HK-2 (cell line): ENCODE measurements at regions not wholly inside any gene's neighbourhood (a gene's known extent, or its start where the extent isn't known, plus 50 kb on each side); places are given as distances from the start of the nearest gene placed in this dataset.

Experiments
- DNase-seq: peaks from one replicate; pipeline ENCODE4 v3.0.0-alpha.2; 2018; ENCODE audit not compliant: unreplicated experiment

DNA sequence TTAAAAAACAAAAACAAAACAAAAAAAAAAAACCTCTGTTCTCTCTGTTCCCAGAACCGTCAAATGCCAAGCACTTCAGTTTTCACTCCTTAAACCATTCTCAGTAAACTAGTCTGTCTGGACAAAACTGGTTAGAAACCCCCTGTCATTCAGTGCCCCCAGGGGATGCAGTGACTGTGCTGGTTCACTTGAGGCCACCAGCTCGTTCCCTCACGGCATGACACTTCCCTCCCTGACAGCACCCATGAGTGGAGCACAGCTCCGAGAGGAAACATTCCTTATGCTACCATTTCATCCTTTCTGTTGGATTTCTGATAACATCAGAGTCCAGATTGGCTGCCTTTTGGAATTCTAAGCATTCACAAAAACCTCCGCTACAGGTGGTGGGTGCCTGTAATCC, 244.0 kb upstream of the TPM1 start:
- no peak for DNase-seq

- DNase-seq, result no peak
Observed at GRCh38 chr15:62799037-62799436, 243.5 kb upstream of the TPM1 start.

- DNase-seq, result no peak
Observed at GRCh38 chr15:62799919-62800318, 242.6 kb upstream of the TPM1 start.

DNA sequence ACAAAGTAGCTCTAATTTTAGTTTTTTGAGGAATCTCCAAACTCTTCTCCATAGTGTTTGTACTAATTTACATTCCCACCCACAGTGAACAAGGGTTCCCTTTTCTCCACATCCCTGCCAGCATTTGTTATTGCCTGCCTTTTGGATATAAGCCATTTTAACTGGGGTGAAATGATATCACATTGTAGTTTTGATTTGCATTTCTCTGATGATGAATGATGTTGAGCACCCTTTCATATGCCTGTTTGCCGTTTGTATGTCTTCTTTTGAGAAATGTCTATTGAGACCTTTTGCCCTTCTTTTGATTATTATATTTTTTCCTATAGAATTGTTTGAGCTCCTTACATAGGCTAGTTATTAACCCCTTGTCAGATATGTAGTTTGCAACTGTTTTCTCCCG, 239.9 kb upstream of the TPM1 start:
- no peak for DNase-seq

DNA sequence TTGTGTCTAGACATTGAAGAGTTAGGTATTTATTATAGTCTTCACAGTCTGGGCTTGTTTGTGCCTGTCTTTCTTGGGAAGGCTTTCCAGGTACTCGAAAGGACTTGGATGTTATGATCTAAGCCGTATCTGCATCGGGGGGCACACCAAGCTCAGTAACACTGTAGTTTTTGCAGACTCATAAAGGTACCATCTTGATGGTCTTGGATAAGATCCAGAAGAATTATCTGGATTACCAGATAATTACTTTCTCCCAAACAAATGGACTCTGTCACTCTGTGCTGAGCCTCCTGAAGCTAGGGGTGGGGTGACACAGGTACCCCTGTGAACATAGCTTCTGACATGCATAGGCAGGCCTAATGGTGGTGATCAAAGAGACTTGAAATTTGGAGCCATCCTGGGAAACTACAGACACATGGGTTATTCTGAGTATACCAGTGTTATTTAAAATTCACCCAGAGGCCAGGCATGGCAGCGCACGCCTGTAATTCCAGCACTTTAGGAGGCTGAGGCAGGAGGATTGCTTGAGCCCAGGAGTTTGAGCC, 238.6 kb upstream of the TPM1 start:
- no peak for DNase-seq

GRCh38 chr15:62805502-62805901, 237.0 kb upstream of the TPM1 start:
- DNase-seq, result no peak

DNA sequence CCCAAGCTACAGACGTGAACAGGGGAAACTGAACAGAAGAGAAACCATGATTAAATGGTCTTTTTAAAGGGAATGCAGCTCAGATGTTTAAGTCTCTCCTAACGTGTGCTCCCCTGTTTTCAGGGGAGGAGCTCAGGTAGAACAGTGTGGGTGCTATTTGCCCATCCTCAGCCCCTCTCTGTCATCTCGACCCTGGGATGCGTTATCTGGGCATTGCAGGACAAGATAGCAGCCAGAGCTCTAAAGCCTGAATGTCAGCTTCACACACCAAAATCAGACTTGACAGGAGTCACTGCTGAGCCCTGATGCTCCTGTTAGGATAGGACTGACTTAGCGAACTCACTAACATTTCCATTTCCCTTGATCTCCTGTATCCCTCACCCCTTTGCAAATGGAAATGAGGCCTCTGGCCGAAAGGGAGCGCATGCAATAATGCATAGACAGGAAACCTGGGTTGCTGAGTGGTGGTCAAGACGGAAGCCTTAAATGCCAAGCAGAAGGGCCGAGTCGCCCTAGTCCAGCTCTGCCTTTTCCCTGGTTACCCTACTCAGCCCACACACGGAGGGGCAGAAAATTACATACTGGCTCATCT, 234.9 kb upstream of the TPM1 start:
- DNase-seq, result no peak

- no peak for DNase-seq
Observed at GRCh38 chr15:62809115-62809967, 233.2 kb upstream of the TPM1 start.

DNA sequence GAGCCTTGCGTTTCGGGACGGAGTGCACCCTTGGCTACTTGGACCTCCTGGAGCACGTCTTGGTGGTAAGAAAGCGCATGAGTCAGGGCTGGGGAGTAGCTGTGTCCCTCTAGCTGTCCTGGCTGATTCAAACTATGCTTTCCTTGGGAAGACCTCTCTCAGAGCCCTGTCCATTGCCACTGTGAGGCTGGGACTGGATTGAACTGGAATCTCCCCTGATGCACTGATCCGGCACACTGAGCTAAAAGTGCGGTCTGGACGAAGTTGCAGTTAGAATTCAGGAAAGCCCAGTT, 232.6 kb upstream of the TPM1 start:
- no peak for DNase-seq

DNA sequence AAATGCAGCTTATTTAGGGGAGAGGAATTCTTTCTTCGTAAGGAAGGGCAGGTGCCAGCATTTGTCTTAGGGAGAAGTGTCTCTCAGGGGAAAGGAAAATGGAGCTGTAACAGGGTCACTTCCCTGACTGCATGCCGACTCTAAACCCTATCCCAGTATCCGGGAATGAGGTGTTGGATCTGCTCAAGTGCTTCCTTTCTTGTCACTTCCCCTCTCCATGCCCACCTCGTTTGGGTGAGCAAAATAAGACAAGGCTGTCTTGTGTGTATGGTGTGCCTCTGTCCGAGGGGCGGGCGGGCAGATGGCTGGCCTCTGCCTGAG, 230.1 kb upstream of the TPM1 start:
- no peak for DNase-seq

- DNase-seq, result no peak
Observed at GRCh38 chr15:62816342-62817069, 226.0 kb upstream of the TPM1 start.

GRCh38 chr15:62818691-62819090, 223.9 kb upstream of the TPM1 start:
- no peak for DNase-seq

DNA sequence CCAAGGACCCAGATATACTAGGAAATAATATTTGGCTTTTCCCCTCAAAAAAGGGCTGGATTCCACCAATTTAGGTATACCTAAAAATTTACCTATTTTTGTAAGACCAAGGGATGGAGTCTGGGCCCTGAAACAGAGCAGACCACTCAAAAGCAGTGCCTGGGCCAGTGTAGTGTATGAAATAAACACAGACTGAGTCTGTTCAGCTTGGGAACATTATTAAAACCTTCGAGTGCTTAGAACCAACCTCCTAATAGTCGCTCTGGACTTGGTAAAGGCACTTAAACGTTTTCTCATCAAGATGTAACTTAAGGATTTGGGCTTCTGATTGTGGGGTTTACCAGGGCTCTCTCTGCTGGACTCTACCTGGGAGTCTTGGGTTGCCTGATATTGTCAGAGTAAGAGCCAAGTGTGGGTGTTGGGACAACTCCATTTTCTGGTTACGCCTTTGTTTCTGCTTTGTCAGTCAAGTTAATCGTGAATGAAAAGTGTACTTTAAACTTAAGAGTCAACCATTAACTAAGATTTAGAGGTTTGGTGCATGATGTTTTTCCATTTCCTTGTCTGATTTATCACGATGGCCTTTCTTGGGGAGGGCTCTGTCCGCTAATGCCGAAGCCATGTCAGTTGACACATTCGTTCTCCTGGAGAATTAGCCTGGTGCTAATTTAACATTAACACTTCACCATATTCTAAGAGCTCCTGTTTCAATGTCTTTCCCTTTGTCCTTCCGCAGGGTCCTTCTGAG, 221.0 kb upstream of the TPM1 start:
- peak; percentile 37 for DNase-seq

DNA sequence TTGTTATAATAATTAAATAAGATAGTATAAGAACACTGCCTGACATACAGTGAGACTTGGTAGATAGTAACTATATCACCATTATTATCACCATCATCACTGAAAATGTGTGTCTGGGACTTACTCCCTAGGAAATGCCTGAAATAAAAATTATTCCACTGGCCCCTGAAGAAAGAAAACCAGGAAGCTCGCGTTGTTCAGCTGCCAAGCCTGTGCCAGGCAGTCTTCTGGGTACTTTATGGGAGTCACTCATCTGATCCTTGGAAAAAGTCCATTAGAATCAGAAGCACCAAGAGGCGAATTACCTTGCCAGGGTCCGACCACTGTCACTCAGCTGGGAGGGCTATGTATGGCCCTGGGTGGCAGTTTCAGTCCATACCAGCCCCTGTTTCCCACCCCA, 220.3 kb upstream of the TPM1 start:
- no peak for DNase-seq

DNA sequence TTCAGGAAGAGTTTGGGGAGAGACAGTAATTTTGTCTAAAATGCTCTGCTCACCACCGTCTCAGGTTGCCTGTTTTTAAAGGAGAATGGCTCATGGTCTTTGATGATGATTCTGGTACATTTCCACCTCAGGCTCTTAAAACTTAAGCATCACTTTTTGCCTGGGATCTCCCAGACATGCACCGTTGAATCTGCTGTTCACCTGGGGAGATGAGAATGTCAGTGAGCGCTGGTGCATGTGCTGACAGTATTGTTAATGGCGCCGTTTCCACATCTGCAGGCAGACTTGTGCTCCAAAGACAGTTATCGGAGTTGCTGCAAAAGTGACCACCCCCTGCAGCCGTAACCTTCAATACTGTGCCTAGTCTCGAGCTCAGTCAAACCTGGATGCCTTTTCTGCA, 219.0 kb upstream of the TPM1 start:
- no peak for DNase-seq

GRCh38 chr15:62824111-62825015, 218.2 kb upstream of the TPM1 start:
- DNase-seq, result no peak

DNA sequence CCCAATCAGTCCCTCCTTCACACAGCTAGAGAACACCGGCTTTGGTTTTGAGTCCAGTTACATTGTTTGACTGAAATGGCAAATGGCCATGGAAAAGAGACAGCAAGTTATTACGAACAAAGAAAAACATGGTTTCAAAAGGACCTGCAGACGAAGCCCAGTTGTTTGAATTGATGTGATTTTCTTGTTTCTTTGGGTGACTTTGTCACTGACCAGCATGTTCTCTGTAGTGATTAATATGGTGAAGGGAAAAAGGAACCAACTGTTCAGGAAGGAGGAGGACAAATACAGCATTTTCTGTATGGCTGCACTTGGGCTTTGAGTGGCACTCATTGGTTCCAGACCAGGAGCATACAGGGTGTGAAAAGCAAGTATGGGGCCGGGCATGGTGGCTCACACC, 217.4 kb upstream of the TPM1 start:
- no peak for DNase-seq

- no peak for DNase-seq
Observed at GRCh38 chr15:62826561-62826960, 216.0 kb upstream of the TPM1 start.

GRCh38 chr15:62828364-62828763, 214.2 kb upstream of the TPM1 start:
- DNase-seq, result no peak

DNA sequence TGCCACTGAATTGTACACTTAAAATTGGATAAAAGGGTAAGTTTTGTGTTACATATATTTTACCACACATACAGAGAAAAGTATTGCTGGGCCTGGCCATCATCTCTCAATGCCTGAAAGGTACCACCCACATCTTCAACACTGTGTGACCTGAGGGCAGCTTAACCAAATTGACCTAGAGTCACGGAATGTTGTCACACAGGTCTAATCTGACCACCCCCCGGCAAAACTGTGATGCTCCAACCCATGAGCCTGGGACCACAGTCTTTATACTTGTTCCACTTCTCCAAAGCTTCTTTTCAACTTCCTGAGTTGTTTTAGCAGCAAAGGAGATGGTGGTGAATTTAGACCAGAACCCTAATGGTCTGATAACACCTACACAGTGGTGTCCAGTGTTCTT, 210.3 kb upstream of the TPM1 start:
- no peak for DNase-seq

DNA sequence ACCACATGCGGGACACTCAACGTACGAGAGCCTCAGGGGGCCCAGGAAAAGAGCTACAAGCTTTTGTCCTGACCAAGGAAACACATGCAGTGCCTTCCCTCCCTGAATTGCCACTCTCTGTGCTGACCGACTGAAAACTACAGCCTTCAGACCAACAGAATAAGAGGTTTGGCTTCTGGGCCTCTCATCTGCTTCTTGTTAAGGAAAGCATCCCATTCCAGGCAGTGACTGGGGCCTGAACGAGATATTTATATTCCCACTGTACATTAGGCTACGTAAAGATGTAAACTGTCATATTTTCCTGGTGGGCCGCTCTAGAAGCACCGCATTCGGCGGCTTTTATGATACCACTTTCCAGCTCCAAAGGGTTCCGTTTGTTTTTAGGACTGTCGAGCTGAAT, 208.9 kb upstream of the TPM1 start:
- no peak for DNase-seq
